Prostate gland (tissue), 2 donors: ENCODE measurements at regions not wholly inside any gene's neighbourhood (a gene's known extent, or its start where the extent isn't known, plus 50 kb on each side); places are given as distances from the start of the nearest gene placed in this dataset.

Experiments
- CTCF ChIP-seq, 4 experiments: fragments of 200-600 bp in 2 of 4; fragments of 450-650 bp in 2 of 4; sonication (generic) in 2 of 4; IDR thresholded peaks; 1 replicate in 3 of 4; 2 replicates in 1 of 4; pipeline ENCODE4 v1.5.1; 2016 to 2019; ENCODE audit warnings: antibody characterized with exemption in 4 of 4, mild to moderate bottlenecking in 2 of 4, moderate library complexity in 2 of 4
- POLR2A ChIP-seq: fragments of 450-650 bp; IDR thresholded peaks from one replicate; pipeline ENCODE4 v1.6.1; 2016; ENCODE audit warnings: antibody characterized with exemption, mild to moderate bottlenecking
- POLR2AphosphoS5 ChIP-seq: sonication (generic); formaldehyde crosslinking; IDR thresholded peaks from one replicate; pipeline ENCODE4 v1.6.1; 2017; ENCODE audit warnings: antibody characterized with exemption

GRCh38 chr3:17836919-17837318, 94.5 kb upstream of the TBC1D5 start:
- TF ChIP-seq CTCF (IDR thresholded peaks at IDR 0.05) (no peak), POLR2A (no peak), POLR2AphosphoS5 (no peak)
